HG02610 (cell line): ENCODE measurements at regions not wholly inside any gene's neighbourhood (a gene's known extent, or its start where the extent isn't known, plus 50 kb on each side); places are given as distances from the start of the nearest gene placed in this dataset.

Experiments
- ATAC-seq: cut with Tn5 transposase; IDR thresholded peaks from one replicate; pipeline ENCODE4 v1.9.1; 2021; ENCODE audit warnings: mild to moderate bottlenecking, moderate library complexity; ENCODE audit not compliant: unreplicated experiment

- ATAC-seq = no peak
Measured at GRCh38 chrX:36436361-36436760, 516.8 kb downstream of the CFAP47 start.

- no peak for ATAC-seq
Measured at GRCh38 chrX:36443007-36443406, 523.5 kb downstream of the CFAP47 start.

GRCh38 chrX:36445566-36445965 is 526.0 kb downstream of the CFAP47 start:
- ATAC-seq = no peak

GRCh38 chrX:36462142-36462541 is 542.6 kb downstream of the CFAP47 start:
- ATAC-seq = no peak

- no peak for ATAC-seq
Measured at GRCh38 chrX:36480441-36480990, 527.6 kb upstream of the FAM47C start.

- no peak for ATAC-seq
Measured at GRCh38 chrX:36501169-36501702, 506.9 kb upstream of the FAM47C start.

GRCh38 chrX:36504625-36505024 is 503.5 kb upstream of the FAM47C start:
- no peak for ATAC-seq

- ATAC-seq = no peak
Measured at GRCh38 chrX:36508042-36508441, 500.1 kb upstream of the FAM47C start.

GRCh38 chrX:36510736-36511135 is 497.4 kb upstream of the FAM47C start:
- ATAC-seq = no peak

GRCh38 chrX:36528661-36529060 is 479.5 kb upstream of the FAM47C start:
- ATAC-seq = no peak

- no peak for ATAC-seq
Measured at GRCh38 chrX:36534900-36535299, 473.3 kb upstream of the FAM47C start.

GRCh38 chrX:36543499-36543898 is 464.7 kb upstream of the FAM47C start:
- ATAC-seq = no peak

- no peak for ATAC-seq
Measured at GRCh38 chrX:36562986-36563385, 445.2 kb upstream of the FAM47C start.

- ATAC-seq = no peak
Measured at GRCh38 chrX:36568946-36569345, 439.2 kb upstream of the FAM47C start.

- ATAC-seq = no peak
Measured at GRCh38 chrX:36573720-36574119, 434.4 kb upstream of the FAM47C start.

GRCh38 chrX:36575670-36576069 is 432.5 kb upstream of the FAM47C start:
- ATAC-seq = no peak

GRCh38 chrX:36577006-36577405 is 431.2 kb upstream of the FAM47C start:
- no peak for ATAC-seq

- no peak for ATAC-seq
Measured at GRCh38 chrX:36581030-36581429, 427.1 kb upstream of the FAM47C start.

- no peak for ATAC-seq
Measured at GRCh38 chrX:36583674-36584073, 424.5 kb upstream of the FAM47C start.

GRCh38 chrX:36609616-36610585 is 398.3 kb upstream of the FAM47C start:
- no peak for ATAC-seq

GRCh38 chrX:36626898-36627297 is 381.3 kb upstream of the FAM47C start:
- ATAC-seq = no peak

GRCh38 chrX:36640232-36640631 is 367.9 kb upstream of the FAM47C start:
- ATAC-seq = no peak
